SJSA1 (cell line): ENCODE measurements at regions not wholly inside any gene's neighbourhood (a gene's known extent, or its start where the extent isn't known, plus 50 kb on each side); places are given as distances from the start of the nearest gene placed in this dataset.
"Not testable (repeated sequence)": the region's sequence is repeated elsewhere in the genome, so short reads cannot be mapped to it uniquely, and the experiment has no call there.

ENCODE experiments used
- DNase-seq, 2 experiments: peaks; one replicate each; pipeline ENCODE4 v3.0.0-alpha.2; 2015 to 2020; ENCODE audit warnings: low spot score in 2 of 2, low read depth in 1 of 2
- H3K27ac ChIP-seq: fragments of 250-450 bp; sonication (Bioruptor Pico); 2 replicates; pipeline ENCODE4 v1.5.1; 2020; ENCODE audit warnings: mild to moderate bottlenecking, moderate library complexity
- H3K27me3 ChIP-seq: fragments of 250-450 bp; sonication (Bioruptor Pico); replicated peaks from 2 replicates; pipeline ENCODE4 v1.5.1; 2020; ENCODE audit warnings: mild to moderate bottlenecking, moderate library complexity
- H3K36me3 ChIP-seq: fragments of 250-450 bp; sonication (Bioruptor Pico); 2 replicates; pipeline ENCODE4 v1.5.1; 2020; ENCODE audit warnings: mild to moderate bottlenecking
- H3K4me1 ChIP-seq: fragments of 250-450 bp; sonication (Bioruptor Pico); replicated peaks from 2 replicates; pipeline ENCODE4 v1.6.1; 2021; ENCODE audit warnings: mild to moderate bottlenecking
- H3K4me3 ChIP-seq: fragments of 250-450 bp; sonication (Bioruptor Pico); 2 replicates; pipeline ENCODE4 v1.5.1; 2020; ENCODE audit warnings: mild to moderate bottlenecking
- H3K9me3 ChIP-seq: fragments of 250-450 bp; sonication (Bioruptor Pico); replicated peaks from 2 replicates; pipeline ENCODE4 v1.5.1; 2020; ENCODE audit warnings: mild to moderate bottlenecking

DNA sequence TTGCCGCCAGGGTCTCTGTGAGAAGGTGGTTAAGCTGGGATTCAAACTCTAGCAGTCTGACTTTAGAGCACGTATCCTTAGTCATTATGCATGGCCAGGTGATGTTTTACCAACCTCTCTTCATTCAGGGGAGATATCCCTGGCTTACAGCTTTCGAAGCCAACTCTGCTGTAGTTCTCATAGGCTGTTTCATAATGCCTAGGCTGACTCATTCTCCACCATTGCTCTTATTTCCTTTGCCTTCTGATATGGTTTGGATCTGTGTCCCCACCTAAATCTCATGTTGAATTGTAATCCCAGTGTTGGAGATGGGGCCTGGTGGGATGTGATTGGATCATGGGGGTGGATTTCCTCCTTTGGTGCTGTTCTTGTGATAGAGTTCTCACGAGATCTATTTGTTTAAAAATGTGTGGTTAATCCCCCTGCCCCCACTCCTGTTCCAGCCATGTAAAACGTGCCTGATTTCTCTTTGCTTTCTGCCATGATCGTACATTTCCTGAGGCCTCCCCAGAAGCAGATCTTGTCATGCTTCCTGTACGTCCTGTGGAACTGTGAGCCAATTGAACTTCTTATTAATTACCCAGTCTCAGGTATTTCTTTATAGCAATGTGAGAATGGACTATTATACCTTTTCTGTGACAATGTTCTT, 94.6 kb upstream of the MAN1A1 start:
- H3K27me3 ChIP-seq: no peaks in the 10 kb centered on the region
- no peak overlapping the region for H3K4me3 ChIP-seq
- H3K9me3 ChIP-seq: no peaks in the 10 kb centered on the region
- H3K4me1 ChIP-seq: no peaks in the 10 kb centered on the region
- DNase-seq: no peak
- no peak overlapping the region for H3K27ac ChIP-seq
- H3K36me3 ChIP-seq: no peaks in the 10 kb centered on the region

DNA sequence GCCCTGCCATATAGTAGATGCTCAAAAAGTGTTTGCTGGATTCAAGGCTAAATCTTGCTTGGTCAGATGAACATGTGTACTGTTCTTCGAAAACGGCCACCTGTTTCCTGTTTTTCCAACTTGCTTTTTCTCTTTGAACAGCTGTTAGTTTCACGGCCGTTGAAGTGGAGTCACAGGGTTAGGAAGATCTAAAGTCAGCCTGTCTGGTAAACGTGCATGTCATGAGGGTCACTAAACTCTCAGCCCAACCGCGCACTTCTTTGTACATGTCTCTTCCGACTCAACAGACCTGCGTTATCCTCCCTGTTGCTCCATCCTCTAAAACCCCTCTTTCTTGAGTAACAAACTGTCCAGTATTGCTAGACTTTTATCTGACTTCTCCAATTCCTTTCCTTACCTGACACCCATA, 93.2 kb upstream of the MAN1A1 start:
- H3K4me1 ChIP-seq: no peaks in the 10 kb centered on the region
- DNase-seq: no peak
- no peak overlapping the region for H3K27ac ChIP-seq
- no peaks in the 10 kb centered on the region for H3K36me3 ChIP-seq
- H3K9me3 ChIP-seq: no peaks in the 10 kb centered on the region
- no peaks in the 10 kb centered on the region for H3K27me3 ChIP-seq
- H3K4me3 ChIP-seq: no peak overlapping the region

DNA sequence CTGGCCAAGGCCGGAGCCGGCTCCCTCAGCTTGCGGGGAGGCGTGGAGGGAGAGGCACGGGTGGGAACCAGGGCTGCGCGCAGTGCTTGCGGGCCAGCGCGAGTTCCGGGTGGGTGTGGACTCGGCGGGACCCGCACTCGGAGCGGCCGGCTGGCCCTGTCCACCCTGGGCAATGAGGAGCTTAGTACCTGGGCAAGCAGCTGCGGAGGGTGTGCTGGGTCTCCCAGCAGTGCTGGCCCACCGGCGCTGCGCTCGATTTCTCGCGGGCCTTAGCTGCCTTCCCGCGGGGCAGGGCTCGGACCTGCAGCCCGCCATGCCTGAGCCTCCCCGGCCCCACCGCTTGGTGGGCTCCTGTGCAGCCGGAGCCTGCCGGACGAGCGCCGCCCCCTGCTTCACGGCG, 91.4 kb upstream of the MAN1A1 start:
- H3K4me3 ChIP-seq: no peak overlapping the region
- H3K36me3 ChIP-seq: no peaks in the 10 kb centered on the region
- no peaks in the 10 kb centered on the region for H3K9me3 ChIP-seq
- DNase-seq: no peak
- no peaks in the 10 kb centered on the region for H3K4me1 ChIP-seq
- no peak overlapping the region for H3K27ac ChIP-seq
- H3K27me3 ChIP-seq: no peaks in the 10 kb centered on the region

DNA sequence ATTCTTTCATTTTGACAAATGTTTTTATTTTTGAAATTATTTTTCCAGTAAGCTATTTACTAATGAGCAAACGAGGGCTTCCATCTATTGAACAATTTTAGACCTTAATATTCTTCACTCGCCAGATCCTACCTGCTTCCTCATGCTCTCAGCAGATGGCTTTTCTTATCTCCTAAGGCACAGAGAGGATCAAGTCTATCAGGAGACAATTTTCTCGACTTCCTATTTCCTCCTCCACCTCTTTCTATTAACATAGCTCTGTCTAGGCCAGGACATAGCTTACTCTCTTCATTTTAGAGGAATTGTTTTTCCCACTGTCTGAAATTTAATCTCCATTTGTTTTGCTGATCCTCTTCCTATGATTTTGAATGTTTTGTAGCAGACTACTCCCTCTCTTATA, 87.0 kb upstream of the MAN1A1 start:
- Histone ChIP-seq H3K36me3 (no peaks in the 10 kb centered on the region), H3K27me3 (no peaks in the 10 kb centered on the region), H3K4me3 (no peak overlapping the region), H3K27ac (no peak overlapping the region), H3K4me1 (no peaks in the 10 kb centered on the region), H3K9me3 (no peaks in the 10 kb centered on the region)
- no peak for DNase-seq

DNA sequence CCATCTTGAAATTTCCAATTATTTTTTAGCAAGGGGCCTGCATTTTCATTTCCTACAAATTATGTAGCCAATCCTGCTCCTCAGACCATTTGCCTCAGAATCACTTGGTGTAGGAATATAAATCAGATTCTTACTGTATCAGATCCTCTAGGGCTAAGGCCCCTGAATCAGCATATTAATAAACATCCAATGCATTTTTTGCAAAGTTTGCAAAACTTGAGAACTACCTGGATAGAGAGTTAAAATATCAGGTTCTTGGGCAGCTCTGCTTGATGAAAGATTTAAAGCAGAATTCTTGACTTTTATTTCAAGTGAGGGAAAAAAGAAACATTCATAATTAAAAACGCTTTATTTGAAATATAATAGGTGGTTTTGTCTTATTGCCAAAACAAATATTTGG, 82.2 kb upstream of the MAN1A1 start:
- H3K4me3 ChIP-seq: no peak overlapping the region
- no peaks in the 10 kb centered on the region for H3K9me3 ChIP-seq
- DNase-seq: no peak
- H3K27me3 ChIP-seq: no peaks in the 10 kb centered on the region
- no peak overlapping the region for H3K27ac ChIP-seq
- H3K4me1 ChIP-seq: no peaks in the 10 kb centered on the region
- H3K36me3 ChIP-seq: no peaks in the 10 kb centered on the region

DNA sequence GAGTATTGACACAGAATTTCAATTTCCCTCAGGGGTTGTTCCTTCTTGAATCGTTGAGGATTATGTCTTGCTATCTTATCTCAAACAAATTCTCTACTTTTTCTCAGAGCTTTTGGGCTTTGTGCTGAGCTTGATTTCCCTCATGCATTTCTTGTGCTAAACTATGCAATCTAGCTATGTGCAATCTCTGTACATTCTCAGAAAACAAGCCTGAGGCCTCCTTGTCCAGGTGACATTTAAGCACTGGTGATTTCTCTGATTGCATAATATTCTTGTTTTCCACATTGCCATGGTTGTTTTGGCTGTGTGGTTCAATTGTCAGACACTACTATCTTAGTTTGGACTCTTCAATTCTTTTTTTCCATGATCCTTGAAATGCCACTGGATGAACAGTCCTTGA, 81.2 kb upstream of the MAN1A1 start:
- Histone ChIP-seq H3K36me3 (no peaks in the 10 kb centered on the region), H3K9me3 (no peaks in the 10 kb centered on the region), H3K27ac (no peak overlapping the region), H3K4me1 (no peaks in the 10 kb centered on the region), H3K27me3 (no peaks in the 10 kb centered on the region), H3K4me3 (no peak overlapping the region)
- DNase-seq: no peak

DNA sequence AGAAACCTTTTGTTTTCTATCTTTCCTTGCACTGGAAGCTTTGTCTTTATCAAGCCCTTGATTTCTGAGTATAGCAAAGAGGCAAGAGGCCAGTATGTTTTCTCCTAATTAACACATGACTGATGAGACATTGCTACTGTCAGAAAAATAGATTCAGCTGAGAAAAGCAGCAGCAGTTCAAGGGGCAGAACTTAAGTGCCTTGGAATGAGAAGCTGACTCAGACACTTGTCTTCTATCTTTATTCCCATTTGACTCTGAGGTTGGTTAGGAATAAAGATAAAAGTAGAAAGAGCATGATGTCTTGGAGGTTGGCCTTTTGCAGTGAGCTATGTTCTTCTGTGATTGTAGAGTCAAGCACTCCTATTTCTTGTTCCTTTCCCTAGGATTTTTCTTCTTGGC, 79.1 kb upstream of the MAN1A1 start:
- no peaks in the 10 kb centered on the region for H3K27me3 ChIP-seq
- H3K4me3 ChIP-seq: no peak overlapping the region
- H3K27ac ChIP-seq: no peak overlapping the region
- no peaks in the 10 kb centered on the region for H3K4me1 ChIP-seq
- H3K36me3 ChIP-seq: no peaks in the 10 kb centered on the region
- DNase-seq: no peak
- H3K9me3 ChIP-seq: no peaks in the 10 kb centered on the region

DNA sequence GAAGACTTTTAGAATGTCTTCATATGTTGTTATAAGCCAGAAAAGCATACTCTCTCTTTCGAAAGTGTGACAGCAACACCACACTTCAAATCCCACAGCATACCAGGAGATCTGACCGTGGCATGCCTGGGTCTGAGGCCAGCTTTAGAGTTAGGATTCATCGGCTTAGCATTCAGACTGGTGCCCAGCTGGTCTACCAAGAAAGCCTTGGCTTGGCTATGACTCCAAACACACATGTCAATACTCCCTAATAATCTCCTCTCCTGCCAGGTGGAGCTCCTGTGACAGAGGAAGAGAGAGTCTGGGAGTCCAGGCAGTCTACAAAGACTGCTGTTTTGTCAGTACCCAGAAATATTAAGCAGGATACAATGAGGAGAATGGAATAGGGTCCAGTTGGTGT, 77.1 kb upstream of the MAN1A1 start:
- DNase-seq: no peak
- Histone ChIP-seq H3K4me3 (no peak overlapping the region), H3K4me1 (no peaks in the 10 kb centered on the region), H3K9me3 (no peaks in the 10 kb centered on the region), H3K27me3 (no peaks in the 10 kb centered on the region), H3K27ac (no peak overlapping the region), H3K36me3 (no peaks in the 10 kb centered on the region)

DNA sequence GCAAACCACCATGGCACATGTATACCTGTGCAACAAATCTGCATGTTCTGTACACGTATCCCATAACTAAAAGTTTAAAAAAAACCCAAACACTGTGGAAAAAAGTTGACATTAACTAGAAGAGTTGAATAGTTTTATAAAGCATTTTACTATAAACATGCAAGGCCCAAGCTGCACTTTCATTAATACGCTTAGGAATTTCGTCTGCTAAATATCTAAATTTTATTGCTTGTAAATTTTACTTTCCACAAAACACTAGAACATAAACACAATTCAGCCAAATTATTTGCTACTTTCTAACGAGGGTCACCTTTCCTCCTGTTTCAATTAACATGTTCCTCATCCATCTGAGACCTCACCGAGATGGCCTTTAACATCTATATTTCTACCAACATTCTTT, 74.4 kb upstream of the MAN1A1 start:
- Histone ChIP-seq H3K36me3 (no peaks in the 10 kb centered on the region), H3K4me1 (no peaks in the 10 kb centered on the region), H3K27me3 (no peaks in the 10 kb centered on the region), H3K4me3 (no peak overlapping the region), H3K9me3 (no peaks in the 10 kb centered on the region), H3K27ac (no peak overlapping the region)
- DNase-seq: no peak

DNA sequence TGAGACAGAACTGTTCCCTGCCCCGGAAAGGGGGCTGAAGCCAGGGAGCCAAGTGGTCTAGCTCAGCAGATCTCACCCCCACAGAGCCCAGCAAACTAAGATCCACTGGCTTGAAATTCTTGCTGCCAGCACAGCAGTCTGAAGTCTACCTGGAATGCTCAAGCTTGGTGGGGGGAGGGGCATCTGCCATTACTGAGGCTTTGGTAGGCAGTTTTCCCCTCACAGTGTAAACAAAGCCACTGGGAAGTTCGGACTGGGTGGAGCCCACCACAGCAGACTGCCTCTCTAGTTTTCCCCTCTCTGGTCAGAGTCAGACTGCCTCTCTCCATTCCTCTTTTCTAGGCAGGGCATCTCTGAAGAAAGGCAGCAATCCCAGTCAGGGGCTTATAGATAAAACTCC, 68.5 kb upstream of the MAN1A1 start:
- H3K4me3 ChIP-seq, H3K27ac ChIP-seq, H3K27me3 ChIP-seq, DNase-seq, H3K36me3 ChIP-seq, H3K9me3 ChIP-seq, H3K4me1 ChIP-seq: not testable (repeated sequence)

DNA sequence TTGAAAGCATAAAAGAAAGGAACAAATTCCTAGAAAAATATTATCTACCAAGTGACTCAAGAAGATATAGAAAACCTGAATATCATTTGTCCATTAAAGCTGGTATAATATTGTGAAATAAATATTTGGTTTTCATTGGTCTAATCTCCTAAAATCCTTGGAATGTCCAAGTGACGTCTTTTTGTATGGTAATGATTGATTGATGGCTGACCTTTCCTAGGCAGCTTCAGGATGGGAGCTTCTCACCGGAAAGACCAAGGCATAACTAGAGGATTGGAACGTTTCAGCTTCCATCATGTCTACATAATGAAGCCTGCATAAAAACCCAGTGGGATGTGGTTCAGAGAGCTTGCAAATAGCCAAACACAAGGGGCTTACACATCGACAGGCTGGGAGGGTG, 57.6 kb upstream of the MAN1A1 start:
- Histone ChIP-seq H3K4me1 (no peaks in the 10 kb centered on the region), H3K27me3 (no peaks in the 10 kb centered on the region), H3K27ac (no peak overlapping the region), H3K36me3 (no peaks in the 10 kb centered on the region), H3K4me3 (no peak overlapping the region), H3K9me3 (no peaks in the 10 kb centered on the region)
- no peak for DNase-seq

DNA sequence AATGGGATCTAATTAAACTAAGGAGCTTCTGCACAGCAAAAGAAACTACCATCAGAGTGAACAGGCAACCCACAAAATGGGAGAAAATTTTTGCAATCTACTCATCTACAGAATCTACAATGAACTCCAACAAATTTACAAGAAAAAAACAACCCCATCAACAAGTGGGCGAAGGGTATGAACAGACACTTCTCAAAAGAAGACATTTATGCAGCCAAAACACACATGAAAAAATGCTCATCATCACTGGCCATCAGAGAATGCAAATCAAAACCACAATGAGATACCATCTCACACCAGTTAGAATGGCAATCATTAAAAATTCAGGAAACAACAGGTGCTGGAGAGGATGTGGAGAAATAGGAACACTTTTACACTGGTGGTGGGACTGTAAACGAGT, 55.6 kb upstream of the MAN1A1 start:
- not testable (repeated sequence) for DNase-seq, H3K4me3 ChIP-seq, H3K27me3 ChIP-seq, H3K27ac ChIP-seq, H3K9me3 ChIP-seq, H3K36me3 ChIP-seq, H3K4me1 ChIP-seq
